Right atrium auricular region (tissue), 2 donors: ENCODE measurements at regions not wholly inside any gene's neighbourhood (a gene's known extent, or its start where the extent isn't known, plus 50 kb on each side); places are given as distances from the start of the nearest gene placed in this dataset.

Experiments used
- DNase-seq: peaks from one replicate; pipeline ENCODE4 v3.0.0-alpha.2; 2019; ENCODE audit warnings: low spot score
- H3K27ac ChIP-seq, 2 donors: fragments of 200-600 bp; sonication (generic); 1 replicate in 1 of 2; 2 replicates in 1 of 2; pipeline ENCODE4 v1.5.1; 2016 to 2019
- H3K27me3 ChIP-seq, 2 donors: fragments of 200-600 bp; sonication (generic); one replicate each; pipeline versions ENCODE4 v1.5.1 to v1.6.0; 2017 to 2019
- H3K36me3 ChIP-seq: fragments of 200-600 bp; sonication (generic); one replicate; pipeline ENCODE4 v1.5.1; 2016
- H3K4me1 ChIP-seq, 2 donors: fragments of 200-600 bp; sonication (generic); one replicate each; pipeline versions ENCODE4 v1.5.1 to v1.6.0; 2017 to 2019
- H3K4me3 ChIP-seq, 2 donors: fragments of 200-600 bp; sonication (generic); 1 replicate in 1 of 2; 2 replicates in 1 of 2; pipeline ENCODE4 v1.5.1; 2017 to 2019; ENCODE audit warnings: mild to moderate bottlenecking in 1 of 2, moderate library complexity in 1 of 2
- H3K9me3 ChIP-seq, 2 donors: fragments of 200-600 bp; sonication (generic); one replicate each; pipeline ENCODE4 v1.5.1; 2019
- TF ChIP-seq, protein P1 (sequence below), 2 donors: fragments of 200-600 bp; sonication (generic); IDR thresholded peaks; one replicate each; pipeline ENCODE4 v1.5.1; 2019; ENCODE audit warnings: antibody characterized with exemption in 2 of 2

DNA sequence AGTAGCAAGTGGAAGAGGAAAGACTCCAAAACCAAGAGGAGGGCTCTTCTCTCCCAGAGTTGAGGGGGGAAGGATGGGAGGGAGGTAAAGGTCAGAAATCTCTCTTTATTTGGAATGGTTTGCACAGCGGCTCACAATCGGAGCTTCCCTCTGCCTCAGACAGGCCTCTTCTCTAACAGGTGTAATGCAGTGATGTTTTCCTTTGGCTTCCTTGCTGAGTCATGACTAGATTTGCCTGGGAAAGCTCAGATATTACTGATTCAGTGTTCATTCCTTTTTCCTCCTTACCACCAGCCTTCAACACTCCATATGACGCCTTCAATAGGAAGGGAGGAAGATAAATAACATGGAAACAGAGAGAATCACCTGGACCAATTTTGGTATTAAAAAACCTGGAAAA, 136.6 kb downstream of the RNF152 start:
- H3K27ac ChIP-seq: no peak overlapping the region
- H3K4me1 ChIP-seq: peaks cover 0 to 19% of the 10 kb centered on the region in 2 donors
- no peaks in the 10 kb centered on the region for H3K36me3 ChIP-seq
- TF ChIP-seq, protein P1, sequence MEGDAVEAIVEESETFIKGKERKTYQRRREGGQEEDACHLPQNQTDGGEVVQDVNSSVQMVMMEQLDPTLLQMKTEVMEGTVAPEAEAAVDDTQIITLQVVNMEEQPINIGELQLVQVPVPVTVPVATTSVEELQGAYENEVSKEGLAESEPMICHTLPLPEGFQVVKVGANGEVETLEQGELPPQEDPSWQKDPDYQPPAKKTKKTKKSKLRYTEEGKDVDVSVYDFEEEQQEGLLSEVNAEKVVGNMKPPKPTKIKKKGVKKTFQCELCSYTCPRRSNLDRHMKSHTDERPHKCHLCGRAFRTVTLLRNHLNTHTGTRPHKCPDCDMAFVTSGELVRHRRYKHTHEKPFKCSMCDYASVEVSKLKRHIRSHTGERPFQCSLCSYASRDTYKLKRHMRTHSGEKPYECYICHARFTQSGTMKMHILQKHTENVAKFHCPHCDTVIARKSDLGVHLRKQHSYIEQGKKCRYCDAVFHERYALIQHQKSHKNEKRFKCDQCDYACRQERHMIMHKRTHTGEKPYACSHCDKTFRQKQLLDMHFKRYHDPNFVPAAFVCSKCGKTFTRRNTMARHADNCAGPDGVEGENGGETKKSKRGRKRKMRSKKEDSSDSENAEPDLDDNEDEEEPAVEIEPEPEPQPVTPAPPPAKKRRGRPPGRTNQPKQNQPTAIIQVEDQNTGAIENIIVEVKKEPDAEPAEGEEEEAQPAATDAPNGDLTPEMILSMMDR (IDR thresholded peaks at IDR 0.05): no peak
- H3K4me3 ChIP-seq: no peak overlapping the region
- H3K27me3 ChIP-seq: no peaks in the 10 kb centered on the region
- no peak for DNase-seq
- no peaks in the 10 kb centered on the region for H3K9me3 ChIP-seq

DNA sequence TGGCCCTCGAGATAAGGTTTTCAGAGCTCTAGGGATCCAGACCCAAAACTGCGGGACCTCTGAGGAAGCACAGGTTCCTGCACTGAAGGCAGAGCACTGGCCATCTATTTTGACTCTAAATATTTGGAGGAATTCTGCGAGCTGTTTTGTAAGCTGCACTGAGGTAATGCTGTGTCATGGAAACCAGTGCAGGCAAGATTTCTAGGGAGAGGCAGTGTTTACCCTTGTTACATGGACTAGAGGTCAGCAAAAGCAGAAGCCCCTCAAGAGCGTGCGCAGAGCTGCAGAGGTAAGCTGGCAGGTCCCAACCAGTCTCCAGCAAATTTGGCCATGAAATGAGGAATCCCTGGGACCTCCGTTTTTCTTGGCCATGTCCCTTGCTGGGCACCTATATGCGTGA, 137.3 kb downstream of the RNF152 start:
- Histone ChIP-seq H3K9me3 (no peaks in the 10 kb centered on the region), H3K4me1 (peaks cover 0 to 21% of the 10 kb centered on the region in 2 donors), H3K27ac (no peak overlapping the region), H3K27me3 (no peaks in the 10 kb centered on the region), H3K36me3 (no peaks in the 10 kb centered on the region), H3K4me3 (no peak overlapping the region)
- TF ChIP-seq, protein P1 (IDR thresholded peaks at IDR 0.05): no peak
- DNase-seq: no peak

DNA sequence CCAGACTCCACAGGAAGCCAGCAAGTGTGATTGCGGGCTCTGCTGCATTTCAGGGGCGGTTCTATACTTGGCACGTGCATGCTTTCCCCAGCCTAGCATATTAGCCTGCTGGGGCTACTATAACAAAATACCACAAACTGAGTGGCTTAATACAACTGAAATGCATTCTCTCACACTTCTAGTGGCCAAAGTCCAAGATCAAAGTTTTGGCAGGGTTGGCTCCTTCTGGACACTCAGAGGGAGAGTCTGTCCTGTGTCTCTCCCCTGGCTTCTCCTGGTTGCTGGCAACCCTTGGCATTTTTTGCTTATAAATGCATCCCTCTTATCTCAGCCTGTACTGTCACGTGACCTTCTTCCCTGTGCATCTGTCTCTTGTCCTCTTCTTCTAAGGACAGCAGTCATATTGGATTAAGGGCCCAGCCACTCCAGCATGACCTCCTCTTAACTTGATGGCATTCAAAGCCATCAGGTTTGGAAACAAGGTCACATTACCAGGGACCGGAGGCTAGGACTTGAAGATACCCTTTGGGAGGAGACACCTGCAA, 138.7 kb downstream of the RNF152 start:
- H3K27ac ChIP-seq: no peak overlapping the region
- TF ChIP-seq, protein P1 (IDR thresholded peaks at IDR 0.05): no peak
- H3K4me1 ChIP-seq: peaks cover 0 to 21% of the 10 kb centered on the region in 2 donors
- no peaks in the 10 kb centered on the region for H3K36me3 ChIP-seq
- no peak for DNase-seq
- no peaks in the 10 kb centered on the region for H3K9me3 ChIP-seq
- no peak overlapping the region for H3K4me3 ChIP-seq
- H3K27me3 ChIP-seq: no peaks in the 10 kb centered on the region

DNA sequence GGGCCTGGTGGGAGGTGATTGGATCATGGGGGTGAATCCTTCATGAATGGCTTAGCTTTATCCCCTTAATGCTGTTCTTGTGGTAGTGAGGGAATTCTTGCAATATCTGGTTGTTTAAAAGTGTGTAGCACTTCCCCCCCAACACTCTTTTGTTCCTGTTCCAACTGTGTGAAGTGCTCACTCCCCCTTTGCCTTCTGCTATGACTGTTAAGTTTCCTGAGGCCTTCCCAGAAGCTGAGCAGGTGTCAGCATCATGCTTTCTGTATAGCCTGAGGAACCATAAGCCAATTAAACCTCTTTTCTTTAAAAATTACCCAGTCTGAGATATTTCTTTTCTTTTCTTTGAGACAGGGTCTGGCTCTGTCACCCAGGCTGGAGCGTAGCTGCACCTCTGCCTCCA, 139.4 kb downstream of the RNF152 start:
- H3K9me3 ChIP-seq: no peaks in the 10 kb centered on the region

DNA sequence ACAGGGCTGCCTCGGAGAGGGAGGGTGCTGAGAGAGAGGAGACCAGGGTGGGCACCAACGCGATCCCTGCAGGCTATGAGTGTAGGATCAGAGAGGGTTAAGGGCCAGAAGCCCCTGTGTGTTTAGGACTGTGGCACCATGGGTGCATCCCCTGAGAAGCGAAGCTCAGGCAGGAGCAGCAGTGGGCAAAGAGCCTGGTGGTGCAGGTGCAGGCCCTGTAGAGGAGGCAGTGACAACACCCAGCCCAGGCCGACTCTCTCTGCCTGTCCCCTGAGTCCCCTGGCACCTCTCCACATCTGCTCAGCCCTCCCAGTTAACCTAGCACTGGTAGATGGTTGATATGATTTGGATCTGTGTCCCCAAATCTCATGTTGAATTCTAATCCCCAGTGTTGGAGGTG, 139.8 kb downstream of the RNF152 start:
- H3K9me3 ChIP-seq: no peaks in the 10 kb centered on the region
- H3K4me1 ChIP-seq: peaks cover 0 to 21% of the 10 kb centered on the region in 2 donors
- TF ChIP-seq, protein P1 (IDR thresholded peaks at IDR 0.05): no peak
- H3K27ac ChIP-seq: no peak overlapping the region
- H3K4me3 ChIP-seq: no peak overlapping the region
- DNase-seq: no peak
- H3K36me3 ChIP-seq: no peaks in the 10 kb centered on the region
- H3K27me3 ChIP-seq: no peaks in the 10 kb centered on the region

More for the DNA sequence above, 139.4 kb downstream of the RNF152 start:
- Histone ChIP-seq H3K27ac (no peak overlapping the region), H3K4me3 (no peak overlapping the region), H3K4me1 (peaks cover 0 to 21% of the 10 kb centered on the region in 2 donors), H3K36me3 (no peaks in the 10 kb centered on the region), H3K27me3 (no peaks in the 10 kb centered on the region)
- DNase-seq: no peak
- TF ChIP-seq, protein P1 (IDR thresholded peaks at IDR 0.05): no peak
